HCT116 (cell line): ENCODE measurements at regions not wholly inside any gene's neighbourhood (a gene's known extent, or its start where the extent isn't known, plus 50 kb on each side); places are given as distances from the start of the nearest gene placed in this dataset.

Source experiments
- ATF3 ChIP-seq: IDR thresholded peaks from 2 replicates; pipeline ENCODE4 v1.6.1; 2012
- CEBPB ChIP-seq: IDR thresholded peaks from 2 replicates; pipeline ENCODE4 v1.6.1; 2012; ENCODE audit warnings: low read depth
- CTCF ChIP-seq, 3 experiments: fragments of 200-600 bp in 1 of 3; sonication (generic) in 1 of 3; IDR thresholded peaks in 2 of 3; conservative IDR thresholded peaks in 1 of 3; 2 replicates each; pipeline ENCODE4 v1.5.1; 2012 to 2017; ENCODE audit warnings: low read depth in 2 of 3, low read length in 2 of 3, antibody characterized with exemption in 1 of 3, borderline replicate concordance in 1 of 3, control low read depth in 1 of 3, mild to moderate bottlenecking in 1 of 3, mixed read lengths in 1 of 3, mixed run types in 1 of 3, moderate library complexity in 1 of 3; ENCODE audit not compliant: insufficient read depth in 1 of 3
- EZH2 ChIP-seq: fragments of 200-600 bp; sonication (generic); IDR thresholded peaks from 2 replicates; pipeline ENCODE4 v1.6.1; 2017; ENCODE audit warnings: antibody characterized with exemption, mixed run types
- POLR2A ChIP-seq: IDR thresholded peaks from 2 replicates; pipeline ENCODE4 v1.7.0; 2011; ENCODE audit warnings: borderline replicate concordance; ENCODE audit not compliant: insufficient read depth, insufficient read length; ENCODE audit errors: extremely low read depth
- POLR2AphosphoS5 ChIP-seq: IDR thresholded peaks from 2 replicates; pipeline ENCODE4 v1.6.1; 2011; ENCODE audit warnings: mild to moderate bottlenecking, low read depth, low read length, moderate library complexity
- SRF ChIP-seq: IDR thresholded peaks from 2 replicates; pipeline ENCODE4 v1.6.1; 2012; ENCODE audit warnings: low read depth
- TCF7L2 ChIP-seq: IDR thresholded peaks from 2 replicates; pipeline ENCODE4 v1.7.0; 2011; ENCODE audit warnings: borderline replicate concordance, inconsistent platforms; ENCODE audit not compliant: insufficient read depth, insufficient read length; ENCODE audit errors: extremely low read depth

GRCh38 chr5:167296661-167297060, 994.8 kb upstream of the WWC1 start:
- TF ChIP-seq CTCF (IDR thresholded peaks at IDR 0.05 in 2 of 3, conservative IDR thresholded peaks at IDR 0.05 in 1 of 3; ENCODE audit: borderline replicate concordance in 1 of 3, insufficient read depth in 1 of 3, low read depth in 2 of 3, low read length in 2 of 3) (no peak), POLR2AphosphoS5 (no peak), POLR2A (no peak), CEBPB (no peak), TCF7L2 (no peak), SRF (no peak), ATF3 (no peak), EZH2 (no peak)
